ENCODE measurements at regions not wholly inside any gene's neighbourhood (a gene's known extent, or its start where the extent isn't known, plus 50 kb on each side); places are given as distances from the start of the nearest gene placed in this dataset.

DNA sequence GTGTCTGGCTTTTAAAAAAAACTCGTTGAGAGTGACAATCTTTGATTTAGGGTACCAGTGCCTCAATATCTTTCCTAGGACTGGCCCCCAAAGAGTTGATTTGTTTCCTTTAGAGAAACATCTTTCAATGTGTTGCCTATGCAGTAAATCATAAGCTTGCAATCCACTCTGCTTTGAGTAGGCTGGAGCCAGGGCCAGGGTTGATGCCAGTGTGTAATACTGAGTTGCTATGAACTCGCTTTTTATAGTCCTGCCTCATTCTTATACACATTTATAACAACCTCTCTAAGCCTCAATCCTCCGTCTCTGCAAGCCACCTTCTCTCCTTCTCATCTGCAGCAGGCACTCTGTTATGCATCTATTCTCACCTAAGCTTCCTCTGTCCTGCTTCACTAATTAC, 674.9 kb upstream of the POM121L12 start:
- TF ChIP-seq, protein P1, sequence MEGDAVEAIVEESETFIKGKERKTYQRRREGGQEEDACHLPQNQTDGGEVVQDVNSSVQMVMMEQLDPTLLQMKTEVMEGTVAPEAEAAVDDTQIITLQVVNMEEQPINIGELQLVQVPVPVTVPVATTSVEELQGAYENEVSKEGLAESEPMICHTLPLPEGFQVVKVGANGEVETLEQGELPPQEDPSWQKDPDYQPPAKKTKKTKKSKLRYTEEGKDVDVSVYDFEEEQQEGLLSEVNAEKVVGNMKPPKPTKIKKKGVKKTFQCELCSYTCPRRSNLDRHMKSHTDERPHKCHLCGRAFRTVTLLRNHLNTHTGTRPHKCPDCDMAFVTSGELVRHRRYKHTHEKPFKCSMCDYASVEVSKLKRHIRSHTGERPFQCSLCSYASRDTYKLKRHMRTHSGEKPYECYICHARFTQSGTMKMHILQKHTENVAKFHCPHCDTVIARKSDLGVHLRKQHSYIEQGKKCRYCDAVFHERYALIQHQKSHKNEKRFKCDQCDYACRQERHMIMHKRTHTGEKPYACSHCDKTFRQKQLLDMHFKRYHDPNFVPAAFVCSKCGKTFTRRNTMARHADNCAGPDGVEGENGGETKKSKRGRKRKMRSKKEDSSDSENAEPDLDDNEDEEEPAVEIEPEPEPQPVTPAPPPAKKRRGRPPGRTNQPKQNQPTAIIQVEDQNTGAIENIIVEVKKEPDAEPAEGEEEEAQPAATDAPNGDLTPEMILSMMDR (conservative IDR thresholded peaks at IDR 0.05): no peak
- no peak for TF ChIP-seq EZH2 (IDR thresholded peaks at IDR 0.05; ENCODE audit: low read depth)
